WTC11 (cell line): ENCODE measurements at regions not wholly inside any gene's neighbourhood (a gene's known extent, or its start where the extent isn't known, plus 50 kb on each side); places are given as distances from the start of the nearest gene placed in this dataset.
A peak's percentile ranks its signal among the peaks of the same experiment; 100 is the strongest.

Experiments
- ATAC-seq: fragments of 200-7000 bp; cut with Tn5 transposase; 2 replicates; pipeline ENCODE4 v1.10.0; 2021; ENCODE audit warnings: mild to moderate bottlenecking, moderate library complexity
- CTCF ChIA-PET: fragments of 300-600 bp; sonication (Branson Sonifier 250); formaldehyde crosslinking; loops from one replicate; lab custom pipeline; 2021; ENCODE audit warnings: antibody characterized with exemption; lab: Charles Lee
- POLR2A ChIA-PET: fragments of 350-600 bp; sonication (Branson Sonifier 250); formaldehyde crosslinking; loops from one replicate; lab custom pipeline; 2021; ENCODE audit warnings: antibody characterized with exemption; lab: Charles Lee
- DNase-seq: peaks from one replicate; pipeline ENCODE4 v3.0.0; 2021; ENCODE audit warnings: low spot score
- H3K27ac Mint-ChIP-seq: 2 replicates; pipeline ENCODE4 v1.8.0; 2021; ENCODE audit warnings: mixed read lengths
- H3K27me3 Mint-ChIP-seq: 2 replicates; pipeline ENCODE4 v1.8.0; 2021; ENCODE audit warnings: low read depth, mild to moderate bottlenecking, moderate library complexity, mixed read lengths
- H3K36me3 Mint-ChIP-seq: 2 replicates; pipeline ENCODE4 v1.8.0; 2021; ENCODE audit warnings: mixed read lengths
- H3K4me1 Mint-ChIP-seq: 2 replicates; pipeline ENCODE4 v1.8.0; 2022; ENCODE audit warnings: mixed read lengths
- H3K4me3 Mint-ChIP-seq: 2 replicates; pipeline ENCODE4 v1.8.0; 2021; ENCODE audit warnings: mild to moderate bottlenecking, moderate library complexity, mixed read lengths
- H3K9me3 Mint-ChIP-seq: 2 replicates; pipeline ENCODE4 v1.8.0; 2021; ENCODE audit warnings: mixed read lengths
- ARID4B ChIP-seq: sonication (generic); formaldehyde crosslinking; IDR thresholded peaks from 2 replicates; pipeline ENCODE4 v1.8.0; 2023; ENCODE audit warnings: missing genetic modification reagents, mild to moderate bottlenecking, borderline replicate concordance
- CREM ChIP-seq: sonication (generic); formaldehyde crosslinking; IDR thresholded peaks from 2 replicates; pipeline ENCODE4 v1.8.1; 2022; ENCODE audit warnings: mild to moderate bottlenecking, missing genetic modification reagents, moderate library complexity
- ELF4 ChIP-seq: sonication (generic); formaldehyde crosslinking; IDR thresholded peaks from 2 replicates; pipeline ENCODE4 v1.8.1; 2022; ENCODE audit warnings: low read depth, mild to moderate bottlenecking, moderate library complexity, missing genetic modification reagents
- ESRRA ChIP-seq: sonication (generic); formaldehyde crosslinking; IDR thresholded peaks from 2 replicates; pipeline ENCODE4 v1.8.1; 2022; ENCODE audit warnings: mild to moderate bottlenecking, missing genetic modification reagents, borderline replicate concordance
- GABPB1 ChIP-seq: sonication (generic); formaldehyde crosslinking; IDR thresholded peaks from 2 replicates; pipeline ENCODE4 v1.8.1; 2023; ENCODE audit warnings: mild to moderate bottlenecking, missing genetic modification reagents
- HMGA2 ChIP-seq: fragments of 250-450 bp; sonication (Bioruptor Pico); IDR thresholded peaks from 2 replicates; pipeline ENCODE4 v1.4.0; 2021; ENCODE audit warnings: mild to moderate bottlenecking, moderate library complexity
- IRF2 ChIP-seq: sonication (generic); formaldehyde crosslinking; IDR thresholded peaks from 2 replicates; pipeline ENCODE4 v1.8.0; 2022; ENCODE audit warnings: low read depth, missing genetic modification reagents, borderline replicate concordance
- JUN ChIP-seq: sonication (generic); formaldehyde crosslinking; IDR thresholded peaks from 2 replicates; pipeline ENCODE4 v1.8.0; 2023; ENCODE audit warnings: mild to moderate bottlenecking, missing genetic modification reagents
- KAT7 ChIP-seq: sonication (generic); formaldehyde crosslinking; IDR thresholded peaks from 2 replicates; pipeline ENCODE4 v1.8.1; 2023; ENCODE audit warnings: missing genetic modification reagents, mild to moderate bottlenecking, borderline replicate concordance
- MXD4 ChIP-seq: fragments of 250-450 bp; sonication (Bioruptor Pico); IDR thresholded peaks from 2 replicates; pipeline ENCODE4 v1.8.0; 2021; ENCODE audit warnings: mild to moderate bottlenecking, moderate library complexity, borderline replicate concordance
- NFATC4 ChIP-seq: fragments of 250-450 bp; sonication (Bioruptor Pico); IDR thresholded peaks from 2 replicates; pipeline ENCODE4 v1.9.0; 2021; ENCODE audit warnings: mild to moderate bottlenecking
- NR1H2 ChIP-seq: sonication (generic); formaldehyde crosslinking; IDR thresholded peaks from 2 replicates; pipeline ENCODE4 v1.9.0; 2021; ENCODE audit warnings: mild to moderate bottlenecking, moderate library complexity, missing genetic modification reagents
- NR2C2 ChIP-seq: sonication (generic); formaldehyde crosslinking; IDR thresholded peaks from 2 replicates; pipeline ENCODE4 v1.8.0; 2022; ENCODE audit warnings: mild to moderate bottlenecking, missing genetic modification reagents
- OVOL2 ChIP-seq: fragments of 250-450 bp; sonication (Bioruptor Pico); IDR thresholded peaks from 2 replicates; pipeline ENCODE4 v1.9.0; 2021; ENCODE audit warnings: mild to moderate bottlenecking, borderline replicate concordance
- PREB ChIP-seq: sonication (generic); formaldehyde crosslinking; IDR thresholded peaks from 2 replicates; pipeline ENCODE4 v1.8.1; 2022; ENCODE audit warnings: mild to moderate bottlenecking, missing genetic modification reagents, moderate library complexity, borderline replicate concordance
- TCF7 ChIP-seq: sonication (generic); formaldehyde crosslinking; IDR thresholded peaks from 2 replicates; pipeline ENCODE4 v1.8.0; 2022; ENCODE audit warnings: mild to moderate bottlenecking, low read depth, missing genetic modification reagents, moderate library complexity
- TEAD1 ChIP-seq: sonication (generic); formaldehyde crosslinking; IDR thresholded peaks from 2 replicates; pipeline ENCODE4 v1.8.0; 2022; ENCODE audit warnings: mild to moderate bottlenecking, missing genetic modification reagents
- TP53 ChIP-seq: sonication (generic); formaldehyde crosslinking; IDR thresholded peaks from 2 replicates; pipeline ENCODE4 v1.8.1; 2023; ENCODE audit warnings: mild to moderate bottlenecking, missing genetic modification reagents
- USF1 ChIP-seq: sonication (generic); formaldehyde crosslinking; IDR thresholded peaks from 2 replicates; pipeline ENCODE4 v1.8.0; 2022; ENCODE audit warnings: mild to moderate bottlenecking, missing genetic modification reagents
- ZNF281 ChIP-seq: sonication (generic); formaldehyde crosslinking; IDR thresholded peaks from 2 replicates; pipeline ENCODE4 v1.8.0; 2023; ENCODE audit warnings: mild to moderate bottlenecking, missing genetic modification reagents
- ZNF396 ChIP-seq: fragments of 250-450 bp; sonication (Bioruptor Pico); IDR thresholded peaks from 2 replicates; pipeline ENCODE4 v1.8.0; 2021; ENCODE audit warnings: mild to moderate bottlenecking, moderate library complexity, borderline replicate concordance
- ZNF512 ChIP-seq: sonication (generic); formaldehyde crosslinking; IDR thresholded peaks from 2 replicates; pipeline ENCODE4 v1.8.1; 2022; ENCODE audit warnings: missing genetic modification reagents, borderline replicate concordance
- ZNF671 ChIP-seq: fragments of 250-450 bp; sonication (Bioruptor Pico); IDR thresholded peaks from 2 replicates; pipeline ENCODE4 v1.8.0; 2021; ENCODE audit warnings: mild to moderate bottlenecking

- Mint-ChIP-seq H3K36me3 (0 out of 2 replicates have a peak, but pooled peaks cover 6% of the 10 kb centered on the region), H3K9me3 (peaks cover 19% of the 10 kb centered on the region), H3K4me1 (peaks cover 7% of the 10 kb centered on the region; the same call in 1 of the 2 replicates), H3K4me3 (no peak overlapping the region), H3K27me3 (no peaks in the 10 kb centered on the region), H3K27ac (no peak overlapping the region)
- DNase-seq (no peak), ATAC-seq (no peak)
- CTCF ChIA-PET: no interaction called here
- POLR2A ChIA-PET: no interaction called here
- TF ChIP-seq IRF2 (CRISPR knock-in tag): no peak
- TF ChIP-seq TCF7 (CRISPR knock-in tag): no peak
- TF ChIP-seq NR1H2 (CRISPR knock-in tag): no peak
Measured at GRCh38 chr6:166877906-166878305, 78.4 kb downstream of the RNASET2 start.

GRCh38 chr6:166877349-166877748, 79.0 kb downstream of the RNASET2 start:
- ATAC-seq: no peak
- Mint-ChIP-seq H3K4me3 (no peak overlapping the region), H3K27me3 (no peaks in the 10 kb centered on the region), H3K36me3 (0 out of 2 replicates have a peak, but pooled peaks cover 3% of the 10 kb centered on the region), H3K27ac (no peak overlapping the region), H3K4me1 (peaks cover 7% of the 10 kb centered on the region; the same call in 1 of the 2 replicates), H3K9me3 (peaks cover 15% of the 10 kb centered on the region)
- TF ChIP-seq TEAD1 (CRISPR knock-in tag): no peak
- TF ChIP-seq USF1 (CRISPR knock-in tag): no peak
- no peak for TF ChIP-seq MXD4 (CRISPR knock-in tag)
- no peak for TF ChIP-seq ZNF671 (CRISPR knock-in tag)
- no peak for TF ChIP-seq HMGA2 (CRISPR knock-in tag)
- TF ChIP-seq ARID4B (CRISPR knock-in tag): no peak
- no peak for TF ChIP-seq GABPB1 (CRISPR knock-in tag)
- TF ChIP-seq ZNF512 (CRISPR knock-in tag): no peak
- no peak for TF ChIP-seq TP53 (CRISPR knock-in tag)
- POLR2A ChIA-PET: no interaction called here
- CTCF ChIA-PET: no interaction called here
- no peak for DNase-seq

- ChIA-PET CTCF (interaction anchor here (1.1 to 1.3 kb wide), 2 partner anchors 98 to 117 kb away, joined by 3 to 4 read pairs; no protein-coding TSS in a partner anchor), POLR2A (no interaction called here)
- Mint-ChIP-seq H3K27me3 (no peaks in the 10 kb centered on the region), H3K9me3 (peaks cover 3% of the 10 kb centered on the region), H3K36me3 (0 out of 2 replicates have a peak, but pooled peaks cover 3% of the 10 kb centered on the region), H3K27ac (no peak overlapping the region), H3K4me3 (no peak overlapping the region), H3K4me1 (peaks cover 7% of the 10 kb centered on the region; the same call in 1 of the 2 replicates)
- ATAC-seq (0 out of 2 replicates have a peak, but pooled peaks have one; percentile 58), DNase-seq (no peak)
- no peak for TF ChIP-seq ZNF396 (CRISPR knock-in tag)
- TF ChIP-seq OVOL2 (CRISPR knock-in tag): no peak
- no peak for TF ChIP-seq JUN
- no peak for TF ChIP-seq KAT7
- no peak for TF ChIP-seq ESRRA
- no peak for TF ChIP-seq NR2C2 (CRISPR knock-in tag)
- TF ChIP-seq PREB (CRISPR knock-in tag): no peak
- TF ChIP-seq NFATC4 (CRISPR knock-in tag): no peak
- TF ChIP-seq HMGA2 (CRISPR knock-in tag): no peak
- no peak for TF ChIP-seq CREM (CRISPR knock-in tag)
- no peak for TF ChIP-seq ZNF281 (CRISPR knock-in tag)
- TF ChIP-seq ELF4 (CRISPR knock-in tag): no peak
- TF ChIP-seq MXD4 (CRISPR knock-in tag): no peak
Measured at GRCh38 chr6:166872531-166873009, 83.8 kb downstream of the RNASET2 start.
